HUES64 (cell line): ENCODE measurements at regions not wholly inside any gene's neighbourhood (a gene's known extent, or its start where the extent isn't known, plus 50 kb on each side); places are given as distances from the start of the nearest gene placed in this dataset.

Source experiments
- H3K27ac ChIP-seq: 2 replicates; pipeline ENCODE4 v1.7.0; 2013; ENCODE audit warnings: low read depth, low read length, inconsistent platforms
- H3K27me3 ChIP-seq: 2 replicates; pipeline ENCODE4 v1.6.1; 2013; ENCODE audit warnings: mild to moderate bottlenecking, low read length; ENCODE audit not compliant: insufficient read depth
- H3K36me3 ChIP-seq: 2 replicates; pipeline ENCODE4 v1.6.1; 2013; ENCODE audit warnings: mild to moderate bottlenecking, low read length; ENCODE audit not compliant: insufficient read depth
- H3K4me1 ChIP-seq: 2 replicates; pipeline ENCODE4 v1.6.1; 2013; ENCODE audit warnings: mild to moderate bottlenecking, low read length, moderate library complexity; ENCODE audit not compliant: insufficient read depth
- H3K4me3 ChIP-seq: 2 replicates; pipeline ENCODE4 v1.5.1; 2013; ENCODE audit warnings: mild to moderate bottlenecking, low read length, moderate library complexity
- H3K9ac ChIP-seq: 2 replicates; pipeline ENCODE4 v1.6.1; 2013; ENCODE audit warnings: mild to moderate bottlenecking, low read depth, low read length
- H3K9me3 ChIP-seq: 2 replicates; pipeline ENCODE4 v1.6.1; 2013; ENCODE audit warnings: low read depth, low read length; ENCODE audit not compliant: insufficient read depth
- WGBS: fragments of 150-250, 120-280 bp; methylation state at CpG from one replicate; pipeline ENCODE4 v1.1.7; 2013; ENCODE audit warnings: missing lambda C conversion rate; 5-methylcytosine and 5-hydroxymethylcytosine counted together

DNA sequence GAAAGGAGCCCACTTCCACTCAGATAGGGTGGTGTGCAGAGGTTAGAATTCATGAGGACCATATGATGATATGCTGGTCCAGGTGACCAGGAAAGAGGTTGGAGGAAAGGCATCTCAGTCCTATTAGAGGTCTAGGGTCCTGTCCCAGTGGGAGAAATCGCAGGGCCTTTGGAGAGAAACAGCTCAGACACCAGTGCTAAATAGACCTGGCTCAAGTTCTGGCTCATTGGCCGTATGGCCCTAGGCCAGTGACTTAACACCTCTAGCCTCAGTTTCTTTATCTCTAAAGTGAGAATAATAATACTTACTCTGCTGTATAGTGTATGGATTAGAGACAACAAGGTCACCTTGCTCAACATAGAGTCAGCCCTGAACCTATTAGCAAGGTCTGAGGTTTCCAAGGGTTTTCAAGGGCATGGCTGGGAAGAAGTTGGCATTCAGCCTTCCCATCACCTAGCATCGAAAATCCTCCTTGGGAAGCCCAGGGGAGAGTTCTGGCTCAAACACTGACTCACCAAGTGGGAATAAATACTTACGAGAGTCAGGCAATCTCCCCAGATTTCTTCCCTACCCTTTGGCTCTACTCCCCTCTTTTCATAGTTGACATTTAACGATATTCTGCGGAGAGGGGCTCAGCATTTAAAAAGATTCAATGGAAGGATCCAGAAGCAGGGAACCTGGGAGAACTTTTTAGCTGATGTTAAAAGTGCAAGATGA lies 473.1 kb upstream of the PODXL start:
- H3K9ac ChIP-seq: no peak overlapping the region
- no peak overlapping the region for H3K27ac ChIP-seq
- no peaks in the 10 kb centered on the region for H3K9me3 ChIP-seq
- 81% methylated on average over 6 of the region's 6 CpGs for WGBS
- no peak overlapping the region for H3K4me3 ChIP-seq
- H3K36me3 ChIP-seq: no peaks in the 10 kb centered on the region
- no peaks in the 10 kb centered on the region; the same call in 1 of the 2 replicates for H3K4me1 ChIP-seq
- no peaks in the 10 kb centered on the region for H3K27me3 ChIP-seq

DNA sequence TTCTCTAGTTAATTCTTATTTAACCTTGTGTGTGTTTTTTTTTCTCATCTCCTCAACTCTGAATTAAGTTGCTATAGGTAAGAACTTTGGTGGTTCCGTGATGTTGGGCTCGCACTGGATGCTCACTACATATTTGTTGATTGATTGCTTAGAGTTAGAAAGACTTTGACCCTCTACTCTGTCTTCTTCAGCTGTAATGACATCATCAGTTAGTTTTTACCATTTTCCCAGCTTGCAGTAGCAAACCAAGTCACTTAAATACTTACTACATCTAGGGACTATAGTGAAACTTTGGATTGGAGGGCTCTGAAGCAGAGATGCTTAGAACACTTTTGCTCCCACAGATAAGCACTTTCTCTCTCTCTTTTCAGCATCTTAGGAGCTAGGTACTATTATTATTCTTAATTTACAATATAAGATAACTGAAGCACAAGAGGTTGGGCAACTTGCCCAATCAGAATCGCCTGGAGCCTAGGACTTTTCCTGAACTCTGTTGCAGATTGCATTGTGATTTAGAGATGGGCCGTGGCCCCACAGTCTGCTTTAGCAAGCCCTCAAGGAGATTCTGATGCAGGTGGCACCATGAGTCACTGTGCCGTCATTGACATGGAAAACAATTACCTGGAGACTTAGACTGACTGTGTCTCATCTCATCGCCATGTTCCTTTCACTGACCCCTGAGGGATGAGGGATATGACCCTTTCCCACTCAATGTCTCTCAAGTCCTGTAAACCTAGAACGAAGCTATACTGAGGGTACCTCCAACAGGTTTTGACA lies 471.9 kb upstream of the PODXL start:
- WGBS: 84% methylated on average over 5 of the region's 7 CpGs
- Histone ChIP-seq H3K4me3 (no peak overlapping the region), H3K4me1 (no peaks in the 10 kb centered on the region; the same call in 1 of the 2 replicates), H3K27me3 (no peaks in the 10 kb centered on the region), H3K36me3 (no peaks in the 10 kb centered on the region), H3K27ac (no peak overlapping the region), H3K9ac (no peak overlapping the region), H3K9me3 (no peaks in the 10 kb centered on the region)

DNA sequence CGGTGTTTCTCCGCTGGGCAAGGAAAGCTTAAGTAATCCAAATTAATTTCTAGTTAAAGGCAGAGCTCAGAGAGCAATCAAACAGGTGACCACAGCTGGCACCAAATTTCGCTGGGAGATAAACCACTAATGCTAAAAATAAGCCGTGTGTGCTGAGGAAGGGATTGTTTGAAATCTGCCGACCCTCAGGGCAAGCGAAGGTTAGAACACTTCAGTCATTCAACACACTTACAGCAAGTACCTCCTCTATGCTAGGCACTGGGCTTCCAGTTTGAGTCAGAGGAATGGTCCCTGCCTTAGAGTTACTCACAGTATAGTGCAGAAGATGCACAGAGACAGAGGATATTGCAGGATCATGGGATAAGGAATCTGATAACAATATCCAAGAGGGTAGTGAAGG lies 467.9 kb upstream of the PODXL start:
- WGBS: 94% methylated on average over 6 of the region's 6 CpGs
- Histone ChIP-seq H3K36me3 (no peaks in the 10 kb centered on the region), H3K9ac (no peak overlapping the region), H3K4me1 (no peaks in the 10 kb centered on the region; the same call in 1 of the 2 replicates), H3K9me3 (no peaks in the 10 kb centered on the region), H3K27ac (no peak overlapping the region), H3K4me3 (no peak overlapping the region), H3K27me3 (no peaks in the 10 kb centered on the region)

DNA sequence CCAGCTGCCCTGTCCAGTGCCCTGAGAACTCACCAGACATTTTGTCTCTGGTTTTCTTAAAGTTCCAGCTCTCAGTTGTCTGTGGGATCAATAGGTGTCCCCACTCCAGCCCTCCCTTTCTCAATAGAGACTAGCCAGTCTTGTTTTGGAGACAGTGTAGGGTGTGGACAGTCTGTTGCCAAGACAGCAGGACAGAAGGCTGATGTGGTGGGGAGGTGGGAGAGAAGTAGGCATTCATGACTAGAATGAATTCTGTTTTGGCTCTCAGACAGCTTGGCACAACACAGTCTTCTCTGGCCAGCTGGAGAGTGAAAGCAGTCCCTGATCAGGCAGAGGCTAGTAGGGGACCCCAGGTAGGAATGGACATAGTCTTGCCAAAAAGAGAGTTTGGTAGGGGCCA lies 467.0 kb upstream of the PODXL start:
- no peaks in the 10 kb centered on the region for H3K36me3 ChIP-seq
- H3K27me3 ChIP-seq: no peaks in the 10 kb centered on the region
- no peaks in the 10 kb centered on the region; the same call in 1 of the 2 replicates for H3K4me1 ChIP-seq
- H3K9ac ChIP-seq: no peak overlapping the region
- H3K27ac ChIP-seq: no peak overlapping the region
- no peak overlapping the region for H3K4me3 ChIP-seq
- no peaks in the 10 kb centered on the region for H3K9me3 ChIP-seq

GRCh38 chr7:132022188-132022587 lies 465.8 kb upstream of the PODXL start:
- H3K27ac ChIP-seq: no peak overlapping the region
- H3K9ac ChIP-seq: no peak overlapping the region
- H3K36me3 ChIP-seq: no peaks in the 10 kb centered on the region
- no CpG with 5 or more reads among the region's 1 CpG for WGBS
- H3K9me3 ChIP-seq: no peaks in the 10 kb centered on the region
- no peaks in the 10 kb centered on the region for H3K27me3 ChIP-seq
- H3K4me3 ChIP-seq: no peak overlapping the region
- H3K4me1 ChIP-seq: no peaks in the 10 kb centered on the region

DNA sequence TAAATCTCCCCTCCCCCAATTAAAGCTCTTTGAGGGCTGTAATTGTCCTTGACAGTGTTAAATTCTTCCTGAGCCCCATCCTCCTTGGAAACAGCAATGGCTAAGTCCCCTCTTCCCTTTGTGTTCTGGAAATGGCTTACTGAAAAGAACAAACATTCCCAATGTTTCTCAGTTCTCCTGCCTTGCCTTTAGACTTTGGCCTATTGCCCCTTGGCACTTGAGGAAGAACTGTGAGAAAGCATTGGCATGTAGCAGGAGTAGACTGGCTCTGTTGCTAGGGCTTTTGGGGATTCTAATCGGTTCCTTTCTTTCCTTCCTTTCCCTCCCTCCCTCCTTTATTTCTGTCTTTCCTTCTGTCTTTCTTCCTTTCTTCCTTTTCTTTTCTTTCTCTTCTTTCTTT lies 463.3 kb upstream of the PODXL start:
- H3K9me3 ChIP-seq: peaks cover 4% of the 10 kb centered on the region; the same call in 1 of the 2 replicates
- H3K4me1 ChIP-seq: no peaks in the 10 kb centered on the region
- H3K9ac ChIP-seq: no peak overlapping the region
- H3K4me3 ChIP-seq: no peak overlapping the region
- no peaks in the 10 kb centered on the region for H3K27me3 ChIP-seq
- WGBS: 85% methylated on average over 1 of the region's 1 CpG
- H3K36me3 ChIP-seq: no peaks in the 10 kb centered on the region
- no peak overlapping the region for H3K27ac ChIP-seq

DNA sequence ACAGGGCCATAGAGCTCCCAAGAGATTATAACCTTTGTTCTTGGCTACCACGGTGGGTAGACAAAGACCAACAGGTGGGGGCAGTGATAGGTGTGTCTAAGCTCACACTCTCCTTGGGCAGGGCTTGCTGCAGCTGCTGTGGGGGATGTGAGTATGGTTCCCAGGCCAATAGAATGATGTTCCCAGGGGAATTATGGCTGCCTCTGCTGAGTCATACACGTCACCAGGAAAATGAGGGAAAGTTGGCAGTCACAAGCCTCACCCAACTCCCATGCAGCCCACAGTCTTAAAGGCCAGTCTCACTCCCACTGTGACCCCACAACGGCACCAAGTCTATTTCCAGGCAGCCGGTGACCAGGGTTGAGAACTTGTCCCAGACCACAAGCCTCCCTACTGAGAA lies 453.4 kb upstream of the PODXL start:
- Histone ChIP-seq H3K27ac (no peak overlapping the region), H3K36me3 (no peaks in the 10 kb centered on the region), H3K27me3 (no peaks in the 10 kb centered on the region), H3K9ac (no peak overlapping the region), H3K9me3 (peaks cover 20% of the 10 kb centered on the region), H3K4me1 (no peaks in the 10 kb centered on the region), H3K4me3 (no peak overlapping the region)
- WGBS: 89% methylated on average over 4 of the region's 4 CpGs

DNA sequence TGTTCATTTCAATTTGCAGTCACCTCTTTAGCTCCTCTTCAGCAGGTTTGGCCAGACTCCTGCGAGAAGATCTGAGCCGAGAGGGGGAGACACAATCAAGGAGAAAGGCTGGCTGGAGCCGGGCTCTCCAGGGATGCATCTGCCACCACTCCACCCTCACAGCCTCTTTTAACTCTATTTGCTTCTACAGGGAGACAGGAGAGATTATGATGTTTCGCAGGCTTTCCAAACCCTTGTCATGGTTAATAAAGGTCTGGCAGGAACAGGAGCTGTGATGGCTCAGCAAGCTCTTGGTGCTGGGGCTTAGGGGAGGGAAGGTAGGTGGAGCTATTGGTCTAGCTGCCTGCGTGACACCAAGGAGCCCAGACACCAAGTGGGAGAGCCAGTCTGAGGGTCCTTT lies 448.1 kb upstream of the PODXL start:
- Histone ChIP-seq H3K9me3 (no peaks in the 10 kb centered on the region), H3K4me3 (no peak overlapping the region), H3K27ac (no peak overlapping the region), H3K9ac (no peak overlapping the region), H3K36me3 (no peaks in the 10 kb centered on the region), H3K27me3 (no peaks in the 10 kb centered on the region), H3K4me1 (no peaks in the 10 kb centered on the region)
- WGBS: 75% methylated on average over 5 of the region's 5 CpGs

DNA sequence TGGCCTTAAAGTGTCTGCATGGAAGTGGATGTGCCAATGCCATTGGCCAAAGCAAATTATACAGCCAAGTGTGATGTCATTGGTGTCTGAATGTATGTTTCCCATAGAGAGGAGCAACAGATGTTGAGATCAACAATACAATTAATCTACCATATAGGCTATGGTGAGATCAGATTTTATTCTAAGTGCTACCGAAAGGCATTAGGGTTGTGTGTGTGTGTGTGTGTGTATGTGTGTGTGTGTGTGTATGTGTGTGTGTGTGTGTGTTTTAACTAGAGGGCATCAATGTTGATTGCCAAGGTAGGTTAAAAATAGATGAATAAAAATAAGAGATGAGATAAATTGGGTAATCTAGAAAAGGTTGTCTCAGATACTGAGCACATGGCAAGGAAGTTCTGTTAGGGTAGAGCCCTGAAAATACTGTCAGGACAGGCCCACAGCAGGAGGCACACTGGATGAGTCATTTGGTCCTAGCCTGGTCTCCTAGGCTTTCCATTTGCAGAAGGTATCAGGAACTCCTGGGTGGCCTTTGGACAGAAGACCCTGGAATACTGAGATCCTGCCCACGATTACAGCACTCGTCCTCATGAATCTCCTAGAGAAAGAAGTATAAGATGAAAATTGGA lies 446.0 kb upstream of the PODXL start:
- no peak overlapping the region for H3K9ac ChIP-seq
- WGBS: 95% methylated on average over 3 of the region's 3 CpGs

DNA sequence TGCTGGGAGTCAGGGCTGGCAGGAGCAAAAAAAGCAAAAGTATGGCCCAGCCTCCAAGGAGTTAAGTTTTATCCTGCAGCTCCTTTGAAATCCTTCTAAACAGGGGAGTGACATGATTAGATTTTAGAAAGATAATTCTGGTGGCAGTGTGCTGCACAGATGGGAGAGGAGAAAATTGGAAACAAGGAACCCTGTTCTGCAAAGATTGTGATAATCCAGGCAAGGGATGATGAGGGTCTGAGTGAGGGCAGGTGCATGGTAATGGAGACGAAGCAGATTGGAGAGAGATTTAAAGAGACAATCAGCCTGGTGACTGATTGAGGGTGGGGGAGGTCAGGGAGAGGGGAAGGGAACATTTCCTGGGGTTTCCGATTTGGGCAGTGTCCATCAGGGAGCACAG lies 444.7 kb upstream of the PODXL start:
- Histone ChIP-seq H3K4me1 (no peaks in the 10 kb centered on the region), H3K27me3 (no peaks in the 10 kb centered on the region), H3K27ac (no peak overlapping the region), H3K9ac (no peak overlapping the region), H3K9me3 (no peaks in the 10 kb centered on the region), H3K4me3 (no peak overlapping the region), H3K36me3 (no peaks in the 10 kb centered on the region)
- 71% methylated on average over 2 of the region's 2 CpGs for WGBS

More for the DNA sequence above, 446.0 kb upstream of the PODXL start:
- Histone ChIP-seq H3K9me3 (no peaks in the 10 kb centered on the region), H3K4me3 (no peak overlapping the region), H3K4me1 (no peaks in the 10 kb centered on the region), H3K27ac (no peak overlapping the region), H3K36me3 (no peaks in the 10 kb centered on the region), H3K27me3 (no peaks in the 10 kb centered on the region)

DNA sequence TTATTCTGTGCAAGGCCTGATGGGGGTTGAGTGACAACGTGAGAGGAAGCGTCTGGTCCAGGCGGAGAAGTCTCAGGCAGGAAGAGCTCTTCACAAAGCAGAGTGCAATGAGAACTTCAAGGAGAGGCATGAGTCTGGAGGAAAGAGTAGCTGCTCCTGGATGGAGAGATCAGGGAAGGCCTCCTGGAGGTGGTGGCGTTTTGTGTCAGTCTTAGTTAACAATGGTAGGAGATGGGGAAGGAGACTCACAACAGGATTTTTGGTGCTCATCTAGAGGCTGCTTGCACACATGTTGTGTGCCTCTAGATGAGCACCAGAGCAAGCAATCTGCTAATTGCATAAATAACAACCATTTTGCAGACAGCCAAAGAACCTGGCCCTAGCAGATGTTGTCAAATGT lies 442.8 kb upstream of the PODXL start:
- no peaks in the 10 kb centered on the region for H3K27me3 ChIP-seq
- H3K9me3 ChIP-seq: no peaks in the 10 kb centered on the region
- H3K9ac ChIP-seq: no peak overlapping the region
- no peak overlapping the region for H3K27ac ChIP-seq
- no peaks in the 10 kb centered on the region for H3K4me1 ChIP-seq
- no peaks in the 10 kb centered on the region for H3K36me3 ChIP-seq
- WGBS: 83% methylated on average over 4 of the region's 4 CpGs
- no peak overlapping the region for H3K4me3 ChIP-seq
